Choroid plexus epithelial cell (primary cell): ENCODE measurements at regions not wholly inside any gene's neighbourhood (a gene's known extent, or its start where the extent isn't known, plus 50 kb on each side); places are given as distances from the start of the nearest gene placed in this dataset.

Source experiments
- DNase-seq: peaks from one replicate; pipeline ENCODE4 v3.0.0-alpha.2; 2010; ENCODE audit warnings: low read depth
- H3K4me3 ChIP-seq: 2 replicates; pipeline ENCODE4 v1.5.1; 2011; ENCODE audit warnings: low read depth, mild to moderate bottlenecking, control low read depth, low read length, moderate library complexity
- TF ChIP-seq, protein P1 (sequence below): conservative IDR thresholded peaks from 2 replicates; pipeline ENCODE4 v1.5.1; 2011; ENCODE audit warnings: low read depth, mild to moderate bottlenecking, control low read depth, inconsistent platforms, low read length, moderate library complexity

DNA sequence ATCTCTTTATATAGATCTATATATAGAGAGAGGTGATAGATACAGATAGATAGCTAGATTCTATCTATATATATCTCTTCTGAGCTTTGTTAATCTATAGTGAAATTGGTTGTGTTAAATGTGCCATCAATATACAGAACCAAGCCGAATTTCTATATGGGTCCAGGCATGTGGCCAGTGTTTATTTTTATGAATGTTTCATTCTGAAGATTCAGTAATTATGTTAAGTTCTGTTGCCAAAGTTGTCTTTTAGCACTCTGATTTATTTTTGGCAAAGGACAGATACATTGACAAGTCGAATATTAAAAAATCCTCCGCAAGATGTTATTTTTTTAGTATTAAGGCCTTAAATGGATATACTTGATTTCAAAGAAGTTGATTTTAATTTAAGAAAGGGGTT lies 190.4 kb upstream of the HTR2A start:
- H3K4me3 ChIP-seq = no peak overlapping the region
- DNase-seq = no peak
- TF ChIP-seq, protein P1, sequence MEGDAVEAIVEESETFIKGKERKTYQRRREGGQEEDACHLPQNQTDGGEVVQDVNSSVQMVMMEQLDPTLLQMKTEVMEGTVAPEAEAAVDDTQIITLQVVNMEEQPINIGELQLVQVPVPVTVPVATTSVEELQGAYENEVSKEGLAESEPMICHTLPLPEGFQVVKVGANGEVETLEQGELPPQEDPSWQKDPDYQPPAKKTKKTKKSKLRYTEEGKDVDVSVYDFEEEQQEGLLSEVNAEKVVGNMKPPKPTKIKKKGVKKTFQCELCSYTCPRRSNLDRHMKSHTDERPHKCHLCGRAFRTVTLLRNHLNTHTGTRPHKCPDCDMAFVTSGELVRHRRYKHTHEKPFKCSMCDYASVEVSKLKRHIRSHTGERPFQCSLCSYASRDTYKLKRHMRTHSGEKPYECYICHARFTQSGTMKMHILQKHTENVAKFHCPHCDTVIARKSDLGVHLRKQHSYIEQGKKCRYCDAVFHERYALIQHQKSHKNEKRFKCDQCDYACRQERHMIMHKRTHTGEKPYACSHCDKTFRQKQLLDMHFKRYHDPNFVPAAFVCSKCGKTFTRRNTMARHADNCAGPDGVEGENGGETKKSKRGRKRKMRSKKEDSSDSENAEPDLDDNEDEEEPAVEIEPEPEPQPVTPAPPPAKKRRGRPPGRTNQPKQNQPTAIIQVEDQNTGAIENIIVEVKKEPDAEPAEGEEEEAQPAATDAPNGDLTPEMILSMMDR = no peak

DNA sequence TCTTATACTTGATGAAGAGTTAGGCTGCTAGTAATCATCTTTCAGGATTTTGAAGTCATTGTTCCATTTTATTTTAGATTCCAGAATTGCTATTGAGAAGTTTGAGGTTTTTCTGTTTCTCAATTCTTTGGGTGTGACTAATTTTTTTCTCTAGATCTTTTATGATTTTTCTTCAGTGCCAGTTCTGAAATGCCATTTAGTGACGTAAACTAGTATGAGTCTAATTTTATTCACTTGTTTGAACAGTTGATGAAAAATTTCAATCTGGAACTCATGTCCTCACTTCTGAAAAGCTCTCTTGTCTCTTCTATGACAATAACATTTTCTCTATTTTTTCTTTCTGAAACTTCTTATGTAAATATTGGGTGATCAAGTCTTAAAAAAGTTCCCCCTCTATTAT lies 188.5 kb upstream of the HTR2A start:
- no peak overlapping the region for H3K4me3 ChIP-seq
- no peak for DNase-seq
- TF ChIP-seq, protein P1 = no peak

DNA sequence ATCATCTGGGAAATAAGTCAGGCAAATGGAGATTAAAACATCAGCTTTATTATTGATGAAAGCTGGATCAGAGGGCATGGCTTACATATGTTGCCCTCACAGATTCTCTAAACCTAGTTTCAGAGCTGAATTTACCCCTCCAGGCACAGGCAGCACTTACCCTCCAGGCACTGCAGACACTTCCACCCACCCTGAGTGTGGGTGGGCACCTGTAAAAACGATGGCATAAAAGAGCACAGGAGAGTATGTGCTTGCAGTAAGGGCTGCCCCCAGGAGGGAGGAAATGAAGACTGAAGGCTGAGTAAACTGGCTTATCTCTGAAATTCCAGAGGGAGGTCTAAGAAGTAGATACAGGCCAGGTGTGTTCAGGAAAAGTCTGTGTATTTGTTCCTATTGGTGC lies 185.0 kb upstream of the HTR2A start:
- TF ChIP-seq, protein P1 = no peak
- no peak for DNase-seq
- no peak overlapping the region for H3K4me3 ChIP-seq

DNA sequence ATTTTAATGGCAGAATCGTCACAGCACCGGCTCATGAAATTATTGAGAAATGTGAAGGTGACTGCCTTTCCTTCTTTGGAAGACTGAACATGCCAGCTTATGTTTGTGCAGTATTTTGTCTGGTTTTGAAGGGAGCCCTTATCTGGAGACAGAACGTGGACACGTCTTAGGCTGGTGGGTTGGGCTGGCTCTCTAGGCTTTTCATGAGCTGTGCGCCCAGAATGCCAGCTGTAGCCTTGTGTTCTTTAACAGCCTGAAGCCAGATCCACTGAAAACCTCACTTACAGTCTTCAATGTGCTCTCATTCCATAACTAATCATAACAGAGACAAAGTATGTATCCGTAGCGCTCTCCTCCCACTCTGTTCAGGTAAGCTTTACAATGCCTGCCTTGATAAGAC lies 184.4 kb upstream of the HTR2A start:
- TF ChIP-seq, protein P1 = no peak
- no peak for DNase-seq
- H3K4me3 ChIP-seq = no peak overlapping the region

DNA sequence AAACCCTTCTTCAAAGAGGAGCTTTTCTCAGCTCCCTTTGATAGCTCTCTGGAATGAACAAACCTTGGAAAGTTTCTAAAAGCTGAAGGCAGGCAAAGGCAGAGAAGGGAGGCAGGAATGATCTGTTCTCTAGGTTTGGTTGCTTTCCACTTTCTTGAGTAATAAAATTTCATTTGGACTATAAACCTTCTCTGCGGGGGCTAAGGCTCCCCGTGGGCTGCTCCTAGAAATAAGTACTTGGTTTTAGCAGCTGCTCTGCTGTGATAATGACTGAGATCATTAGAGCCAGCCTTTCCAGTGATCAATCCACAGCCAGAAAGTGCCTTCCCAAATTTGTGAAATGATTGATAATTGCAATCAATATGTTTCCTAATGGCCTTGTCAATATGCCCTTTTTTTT lies 183.8 kb upstream of the HTR2A start:
- no peak for DNase-seq
- no peak overlapping the region for H3K4me3 ChIP-seq
- TF ChIP-seq, protein P1 = no peak

DNA sequence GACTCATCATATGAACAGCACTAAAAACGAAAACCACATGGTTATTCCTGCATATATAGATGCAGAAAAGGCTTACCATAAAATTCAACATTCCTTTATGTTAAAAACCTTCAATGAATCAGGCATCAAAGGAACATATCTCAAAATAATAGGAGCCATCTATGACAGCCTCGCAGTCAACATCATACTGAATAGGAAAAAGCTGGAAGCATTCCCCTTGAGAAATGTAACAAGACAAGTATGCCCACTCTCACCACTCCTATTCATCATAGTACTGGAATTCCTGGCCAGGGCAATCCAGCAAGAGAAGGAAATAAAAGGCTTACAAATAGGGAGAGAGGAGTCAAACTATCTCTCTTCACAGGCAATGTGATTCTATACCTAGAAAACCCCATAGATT lies 179.6 kb upstream of the HTR2A start:
- DNase-seq = no peak
- TF ChIP-seq, protein P1 = no peak
- no peak overlapping the region for H3K4me3 ChIP-seq

DNA sequence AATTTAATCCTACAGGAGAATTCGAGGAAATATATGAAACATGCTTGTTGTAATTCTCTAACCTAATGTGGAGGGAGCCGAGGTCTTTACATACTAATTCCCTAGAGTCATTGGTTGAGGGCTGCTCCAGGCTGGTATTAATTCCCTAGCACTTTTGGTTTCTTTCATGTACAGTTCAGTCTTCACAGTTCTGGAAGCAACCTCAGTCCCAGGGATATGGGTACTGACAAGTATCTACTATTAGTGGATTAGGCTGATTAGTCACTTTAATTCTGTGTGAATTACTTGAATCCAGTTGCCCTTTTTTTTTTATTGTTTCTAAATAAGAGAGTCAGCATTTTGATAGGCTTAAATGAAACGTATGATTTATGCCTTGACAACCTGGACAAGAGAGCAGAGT lies 172.3 kb upstream of the HTR2A start:
- no peak overlapping the region for H3K4me3 ChIP-seq
- TF ChIP-seq, protein P1 = no peak
- DNase-seq = no peak
